ENCODE measurements at regions not wholly inside any gene's neighbourhood (a gene's known extent, or its start where the extent isn't known, plus 50 kb on each side); places are given as distances from the start of the nearest gene placed in this dataset.
"Not testable (repeated sequence)": the region's sequence is repeated elsewhere in the genome, so short reads cannot be mapped to it uniquely, and the experiment has no call there.

DNA sequence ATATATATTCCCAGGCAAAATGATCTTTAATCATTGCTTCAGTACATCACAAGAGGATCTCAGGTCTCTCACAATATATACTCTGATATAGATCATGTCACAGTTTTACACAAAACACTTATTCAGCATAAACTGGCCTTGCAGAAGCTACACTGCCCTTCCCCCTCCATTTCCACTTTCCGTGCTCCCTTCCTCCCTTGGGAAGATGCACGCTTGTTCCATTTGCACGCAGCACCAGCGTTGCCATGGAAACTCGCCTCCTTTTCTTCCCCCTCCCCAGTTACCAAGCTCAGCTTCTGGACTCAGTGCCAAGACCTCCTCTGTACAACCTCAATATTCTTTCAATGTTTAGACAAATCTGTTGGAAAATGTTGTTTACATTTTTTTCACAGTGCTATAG, 154.6 kb downstream of the RFPL4B start:
- intact Hi-C loops (cut with DNase I), result no loop called here
- peak; percentile 52 to 90 (median 72) for DNase-seq

DNA sequence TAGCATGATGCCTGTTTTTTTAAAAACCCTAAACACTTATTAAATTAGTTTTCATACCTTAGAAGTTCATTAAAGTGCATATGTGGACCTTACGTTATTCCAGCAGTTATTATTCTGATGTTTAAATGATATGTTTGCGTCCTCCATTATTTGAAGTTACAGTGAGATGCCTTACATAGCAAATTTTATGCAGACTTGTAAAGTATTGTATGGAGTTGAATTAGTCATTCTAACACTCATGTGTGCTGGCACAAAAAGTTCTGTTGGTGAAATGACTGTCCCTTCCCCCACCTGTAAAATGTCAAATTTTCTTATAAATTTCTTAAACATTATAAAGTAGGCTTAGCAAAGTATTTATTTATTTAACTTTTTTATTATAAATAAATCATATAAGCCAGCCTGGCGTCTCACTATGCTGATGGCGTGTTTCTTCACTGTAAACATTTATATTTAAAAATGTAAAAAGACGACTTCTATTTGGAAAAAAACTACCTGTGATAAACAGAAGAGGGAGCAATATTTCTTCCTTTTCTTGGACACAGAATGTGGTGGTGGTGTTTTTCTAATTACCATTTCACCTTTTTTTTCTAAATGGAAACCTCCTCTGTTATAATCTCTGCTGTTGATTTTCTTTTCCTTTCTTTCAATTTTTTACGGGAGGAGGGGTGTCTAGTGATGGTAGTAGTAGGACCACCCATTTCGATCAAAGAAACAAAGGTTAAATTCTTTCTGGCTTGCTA, 155.4 kb downstream of the RFPL4B start:
- intact Hi-C loops (cut with DNase I), result no loop called here
- peak in 1 of 42 donors; percentile 7 for DNase-seq

DNA sequence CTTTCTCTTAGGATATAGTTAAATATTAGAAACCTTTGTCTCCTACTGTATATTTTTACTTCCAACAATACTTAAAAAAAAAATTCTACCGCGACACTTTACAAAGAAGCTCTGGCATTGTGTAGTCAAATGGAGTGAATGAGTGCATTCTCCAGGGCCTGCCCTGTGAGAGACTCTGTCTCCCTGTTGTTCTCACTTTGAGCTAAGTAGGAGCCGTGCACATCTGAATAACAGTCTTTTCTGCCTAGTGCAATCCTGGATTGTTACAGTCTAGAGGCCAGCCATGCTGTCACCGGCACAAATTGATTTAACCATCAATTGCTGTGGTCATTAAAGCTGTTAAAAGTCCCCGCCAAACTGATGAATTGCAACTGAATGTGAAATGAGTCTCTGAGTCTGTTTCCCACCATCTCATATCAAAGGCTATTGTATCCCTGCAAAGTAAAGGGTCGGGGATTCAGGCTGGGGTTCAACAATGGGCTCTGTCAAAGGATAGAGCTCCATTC, 156.0 kb downstream of the RFPL4B start:
- DNase-seq, result peak in 32 of 42 donors; percentile 2 to 64 (median 18)
- intact Hi-C loops (cut with DNase I), result no loop called here

DNA sequence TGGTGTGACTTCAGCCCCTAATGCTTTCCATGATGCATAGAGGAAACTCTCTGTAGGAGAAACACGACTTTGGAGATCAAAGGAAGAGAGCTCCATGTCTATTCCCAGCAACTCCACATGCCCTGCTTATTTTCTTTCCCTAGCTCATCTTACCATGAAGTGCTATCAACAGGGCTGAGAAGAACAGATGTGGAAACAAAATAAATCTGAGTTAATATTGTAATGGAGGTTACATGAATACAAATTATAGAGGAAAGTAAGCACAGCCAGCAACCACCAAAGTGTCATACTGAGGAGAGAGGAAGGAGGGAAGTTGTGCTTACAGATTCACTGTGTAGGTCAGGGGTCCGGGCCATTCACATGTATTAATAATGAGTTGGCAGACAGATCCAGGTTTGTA, 157.5 kb downstream of the RFPL4B start:
- intact Hi-C loops (cut with DNase I), result no loop called here
- no peak for DNase-seq

DNA sequence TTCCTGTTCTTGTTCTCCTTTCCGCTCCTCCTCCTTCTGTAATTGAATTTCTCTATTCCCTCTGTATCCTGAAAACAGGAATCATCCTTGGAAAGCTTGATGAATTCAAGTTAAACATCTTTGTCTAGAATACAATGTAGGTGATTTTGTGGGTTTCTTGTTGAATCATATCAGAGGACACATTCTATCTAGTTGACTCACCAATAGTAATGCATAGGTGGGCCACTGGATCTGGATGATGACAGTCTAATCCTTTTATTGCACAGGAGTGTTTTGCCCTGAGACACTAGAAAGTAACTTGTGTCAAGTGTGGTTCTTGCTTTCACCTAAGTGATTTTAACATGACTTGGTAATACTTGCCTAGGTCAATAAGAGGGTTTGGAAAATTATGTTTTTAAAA, 164.3 kb downstream of the RFPL4B start:
- intact Hi-C loops (cut with DNase I), result no loop called here
- DNase-seq, result no peak

DNA sequence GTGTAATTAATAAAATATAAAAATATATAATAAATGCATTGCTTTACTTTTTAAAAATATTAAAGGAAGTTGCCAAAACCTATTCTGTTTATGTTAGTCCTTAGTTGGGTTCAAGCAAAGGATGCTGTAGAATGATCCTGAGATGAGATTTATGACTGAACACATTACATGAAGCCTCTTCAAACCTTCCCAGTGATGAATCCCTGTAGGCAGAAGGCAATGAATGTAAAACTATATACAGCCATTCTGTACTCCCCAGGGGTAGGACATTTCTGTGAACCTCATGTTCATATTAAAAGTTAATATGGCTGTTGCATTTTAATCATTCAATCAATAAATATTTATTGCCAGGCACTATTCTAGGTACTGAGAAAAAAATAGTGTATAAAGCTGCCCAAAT, 166.0 kb downstream of the RFPL4B start:
- DNase-seq, result no peak
- intact Hi-C loops (cut with DNase I), result no loop called here

DNA sequence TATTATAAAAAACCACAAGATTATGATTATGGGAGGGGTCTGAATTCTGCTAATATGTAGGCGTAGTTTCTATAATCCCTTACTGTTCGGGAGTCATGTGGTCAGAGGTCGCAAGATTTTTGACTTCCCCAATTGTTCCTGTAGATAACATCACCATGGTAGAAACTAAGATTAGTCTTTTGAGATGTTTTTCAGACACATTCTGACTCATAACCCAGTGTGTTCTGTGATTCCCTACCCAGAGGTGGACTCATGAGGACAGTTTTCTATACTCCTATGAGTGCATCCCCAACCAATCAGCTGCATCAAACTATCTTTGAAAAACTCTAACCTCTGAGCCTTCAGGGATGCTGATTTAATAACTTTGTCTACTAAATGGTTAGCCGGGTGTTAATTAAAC, 175.5 kb downstream of the RFPL4B start:
- no peak for DNase-seq
- intact Hi-C loops (cut with DNase I), result no loop called here

DNA sequence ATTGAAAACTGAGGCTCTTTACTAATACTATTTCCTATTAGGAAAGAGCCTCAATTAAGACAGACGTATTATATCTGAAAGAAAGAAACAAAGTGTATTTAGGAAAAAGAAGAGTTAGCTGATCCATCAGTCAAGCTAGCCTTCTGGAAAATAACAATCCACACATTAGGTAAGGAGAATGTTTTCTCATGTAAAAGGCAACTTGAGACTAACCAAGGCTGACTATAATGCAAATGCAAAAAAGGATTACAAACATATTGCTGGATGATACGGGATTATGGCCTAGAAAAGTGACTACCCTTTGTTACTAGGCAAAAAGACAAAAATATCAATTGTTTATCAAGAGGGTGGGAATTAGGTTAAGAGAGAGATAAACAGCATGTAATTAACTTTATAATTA, 176.9 kb downstream of the RFPL4B start:
- no peak for DNase-seq
- intact Hi-C loops (cut with DNase I), result no loop called here

DNA sequence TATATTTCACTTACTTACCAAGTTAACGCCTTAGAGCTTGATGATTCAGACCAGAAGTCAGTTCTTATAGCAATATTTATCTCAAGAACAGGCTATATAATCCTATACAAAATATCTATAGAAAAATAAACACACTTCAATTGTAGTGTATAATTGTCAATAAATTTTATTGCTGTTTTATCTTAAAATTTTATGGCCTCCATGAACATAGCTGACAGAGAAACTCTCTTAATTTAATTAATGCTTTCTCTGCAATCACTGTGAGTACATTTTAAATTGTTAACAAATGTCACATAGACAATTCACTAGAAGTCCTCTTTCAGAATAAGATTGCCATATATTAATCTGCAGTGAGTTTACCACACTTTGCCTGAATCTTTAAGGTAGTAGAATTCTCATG, 178.6 kb downstream of the RFPL4B start:
- intact Hi-C loops (cut with DNase I), result no loop called here
- no peak for DNase-seq

DNA sequence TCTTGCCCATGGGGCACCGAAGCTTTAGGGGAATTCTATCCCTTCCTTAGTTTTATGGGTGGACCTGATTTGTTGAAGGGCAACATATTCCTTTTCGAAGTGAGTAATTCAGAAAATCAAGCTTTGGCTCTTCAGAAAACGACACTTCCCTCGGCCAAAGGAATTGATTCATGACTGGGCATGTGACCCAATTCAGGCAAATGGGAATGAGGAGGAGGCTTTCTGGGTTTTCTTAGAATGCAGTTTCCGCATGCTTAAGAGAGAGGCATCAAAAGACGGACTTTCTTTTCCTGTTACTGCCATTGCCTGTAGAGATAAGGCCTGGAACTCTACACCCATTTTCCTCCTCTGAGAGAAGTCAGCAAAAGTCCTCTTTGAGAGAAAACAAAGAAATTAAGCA, 179.5 kb downstream of the RFPL4B start:
- no peak for DNase-seq
- intact Hi-C loops (cut with DNase I), result no loop called here

DNA sequence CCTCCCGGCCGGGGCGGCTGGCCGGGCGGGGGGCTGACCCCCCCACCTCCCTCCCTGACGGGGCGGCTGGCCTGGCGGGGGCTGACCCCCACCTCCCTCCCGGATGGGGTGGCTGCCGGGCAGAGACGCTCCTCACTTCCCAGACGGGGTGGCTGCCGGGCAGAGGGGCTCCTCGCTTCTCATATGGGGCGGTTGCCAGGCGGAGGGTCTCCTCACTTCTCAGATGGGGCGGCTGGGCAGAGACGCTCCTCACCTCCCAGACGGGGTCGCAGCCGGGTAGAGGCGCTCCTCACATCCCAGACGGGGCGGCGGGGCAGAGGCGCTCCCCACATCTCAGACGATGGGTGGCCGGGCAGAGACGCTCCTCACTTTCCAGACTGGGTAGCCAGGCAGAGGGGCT, 181.2 kb downstream of the RFPL4B start:
- intact Hi-C loops (cut with DNase I), result not testable (repeated sequence)
- DNase-seq, result peak in 1 of 42 donors; percentile 3

DNA sequence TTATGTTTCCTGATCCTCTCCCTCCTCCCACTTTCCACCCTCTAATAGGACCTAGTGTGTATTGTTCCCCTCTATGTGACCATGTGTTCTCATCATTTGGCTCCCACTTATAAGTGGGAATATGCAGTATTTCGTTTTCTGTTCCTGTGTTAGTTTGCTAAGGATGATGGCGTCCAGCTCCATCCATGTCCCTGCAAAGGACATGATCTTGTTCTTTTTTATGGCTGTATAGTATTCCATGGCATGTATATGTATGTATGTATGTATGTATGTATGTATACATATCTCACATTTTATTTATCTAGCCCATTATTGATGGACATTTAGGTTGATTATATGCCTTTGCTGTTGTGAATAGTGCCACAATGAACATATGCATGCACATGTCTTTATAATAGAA, 188.7 kb downstream of the RFPL4B start:
- intact Hi-C loops (cut with DNase I), result no loop called here
- no peak for DNase-seq

DNA sequence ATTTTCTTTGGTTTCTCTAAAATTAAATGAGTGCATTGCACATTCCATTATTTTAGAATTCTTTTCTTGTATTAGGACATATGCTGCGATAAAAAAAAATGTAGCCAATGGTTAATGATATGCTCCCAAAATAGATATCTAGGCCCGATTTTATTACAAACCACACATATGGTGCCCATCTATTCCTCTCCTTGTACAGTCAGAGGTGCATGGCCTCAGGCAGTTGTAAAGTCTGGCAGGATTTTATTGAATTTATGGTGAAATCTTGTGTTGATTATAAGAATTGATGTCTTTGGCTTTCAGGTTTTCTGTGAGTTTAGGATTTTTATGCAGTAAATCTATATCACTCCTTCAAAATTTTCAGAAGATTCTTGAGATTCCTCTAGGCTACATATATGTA, 192.2 kb downstream of the RFPL4B start:
- intact Hi-C loops (cut with DNase I), result no loop called here
- DNase-seq, result no peak

DNA sequence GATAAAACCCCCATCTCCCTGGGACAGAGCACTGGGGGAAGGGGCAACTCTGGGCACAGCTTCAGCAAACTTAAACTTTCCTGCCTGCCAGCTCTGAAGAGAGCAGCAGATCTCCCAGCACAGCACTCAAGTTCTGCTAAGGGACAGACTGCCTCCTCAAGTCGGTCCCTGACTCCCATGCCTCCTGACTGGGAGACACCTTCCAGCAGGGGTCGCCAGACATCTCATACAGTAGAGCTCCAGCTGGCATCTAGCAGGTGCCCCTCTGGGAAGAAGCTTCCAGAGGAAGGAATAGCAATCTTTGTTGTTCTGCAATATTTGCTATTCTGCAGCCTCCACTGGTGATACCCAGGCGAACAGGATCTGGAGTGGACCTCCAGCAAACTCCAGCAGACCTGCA, 194.7 kb downstream of the RFPL4B start:
- DNase-seq; intact Hi-C loops (cut with DNase I): not testable (repeated sequence)

DNA sequence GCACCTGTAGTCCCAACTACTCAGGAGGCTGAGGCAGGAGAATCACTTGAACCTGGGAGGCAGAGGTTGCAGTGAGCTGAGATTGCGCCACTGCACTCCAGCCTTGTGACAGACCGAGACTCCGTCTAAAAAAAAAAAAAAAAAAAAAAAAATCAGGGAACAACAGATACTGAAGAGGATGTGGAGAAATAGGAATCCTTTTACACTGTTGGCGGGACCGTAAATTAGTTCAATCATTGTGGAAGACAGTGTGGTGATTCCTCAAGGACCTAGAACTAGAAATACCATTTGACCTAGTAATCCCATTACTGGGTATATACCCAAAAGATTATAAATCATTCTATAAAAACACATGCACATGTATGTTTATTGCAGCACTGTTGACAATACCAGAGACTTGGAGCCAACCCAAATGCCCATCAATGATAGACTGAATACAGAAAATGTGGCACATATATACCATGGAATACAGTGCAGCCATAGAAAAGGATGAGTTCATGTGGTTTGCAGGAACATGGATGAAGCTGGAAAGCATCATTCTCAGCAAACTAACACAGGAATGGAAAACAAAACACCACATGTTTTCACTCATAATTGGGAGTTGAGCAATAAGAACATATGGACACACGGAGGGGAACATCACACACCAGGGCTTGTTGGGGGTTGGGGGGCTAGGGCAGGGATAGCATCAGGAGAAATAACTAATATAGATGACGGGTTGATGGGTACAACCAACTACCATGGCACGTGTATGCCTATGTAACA, 200.4 kb downstream of the RFPL4B start:
- DNase-seq; intact Hi-C loops (cut with DNase I): not testable (repeated sequence)

DNA sequence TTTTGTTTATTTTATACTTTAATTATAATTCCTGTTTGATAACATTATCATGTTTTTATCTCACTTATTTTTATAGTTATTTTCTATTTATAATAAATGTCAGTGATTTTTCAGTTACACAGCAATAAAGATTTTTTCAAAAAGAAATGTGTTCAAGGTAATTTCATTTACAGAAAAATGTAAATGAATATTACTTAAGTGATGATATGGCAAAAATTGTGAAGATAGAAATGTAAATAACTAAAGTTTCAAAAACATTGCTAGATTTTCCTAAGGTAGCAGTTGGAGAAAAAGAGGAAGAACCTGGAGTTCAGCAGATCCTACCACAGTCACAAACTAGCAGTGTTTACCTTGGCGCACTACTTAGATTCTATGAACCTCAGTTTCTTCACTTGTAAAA, 202.6 kb downstream of the RFPL4B start:
- intact Hi-C loops (cut with DNase I), result no loop called here
- no peak for DNase-seq

DNA sequence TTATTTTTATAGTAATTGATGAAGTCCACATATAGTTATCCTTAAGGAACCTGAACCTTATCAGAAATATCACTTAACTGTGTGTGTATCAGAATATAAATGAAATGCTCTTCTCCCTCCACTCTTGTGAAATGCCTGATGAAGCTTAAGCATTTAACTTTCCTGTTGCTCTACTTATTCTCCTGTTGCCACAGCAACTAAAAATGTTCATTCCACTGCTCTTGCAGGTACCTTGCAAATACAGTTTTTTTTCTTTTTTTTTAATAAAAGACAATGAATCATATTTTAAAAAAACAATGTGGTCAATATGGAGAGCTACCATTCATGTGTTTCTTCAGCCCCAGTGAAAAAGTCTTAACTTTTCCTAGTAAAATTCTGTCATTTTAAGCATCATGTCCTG, 210.3 kb downstream of the RFPL4B start:
- DNase-seq, result peak in 1 of 42 donors; percentile 21
- intact Hi-C loops (cut with DNase I), result no loop called here

DNA sequence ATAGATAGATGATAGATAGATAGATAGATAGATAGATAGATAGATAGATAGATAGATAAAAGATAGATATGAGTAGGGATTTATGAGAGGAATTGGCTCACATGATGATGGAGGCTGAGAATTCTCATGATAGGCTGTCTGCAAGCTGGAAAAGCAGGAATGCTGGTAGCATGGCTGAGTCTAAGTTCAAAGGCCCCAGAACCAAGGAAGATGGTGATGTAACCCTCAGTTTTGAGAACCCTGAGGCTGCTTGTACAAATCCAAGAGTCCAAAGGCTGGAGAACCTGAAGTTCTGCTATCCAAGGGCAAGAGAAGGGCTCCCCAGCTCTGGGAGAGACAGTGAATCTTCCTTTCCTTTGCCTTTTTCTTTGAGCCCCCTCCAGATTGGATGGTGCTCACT, 210.8 kb downstream of the RFPL4B start:
- peak in 2 of 42 donors; percentile 10 to 16 for DNase-seq
- intact Hi-C loops (cut with DNase I), result no loop called here

DNA sequence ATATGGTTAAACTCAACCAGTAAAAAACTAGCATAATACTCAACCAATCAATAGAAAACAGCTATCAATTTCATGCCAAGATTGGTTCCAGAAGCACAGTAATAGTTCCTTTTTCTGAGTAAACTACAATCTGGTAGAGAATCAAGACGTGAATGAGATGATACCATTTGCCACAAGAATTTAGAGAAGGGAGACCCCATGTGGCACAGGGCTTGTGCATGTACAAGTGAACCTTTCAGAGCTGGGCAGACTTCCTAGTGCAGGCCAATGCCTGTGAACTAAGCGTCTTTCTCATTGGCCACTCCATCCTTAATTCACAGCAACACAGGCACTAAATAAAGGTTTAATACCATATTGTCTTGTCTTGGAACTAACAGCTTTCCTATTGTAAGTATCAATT, 213.5 kb downstream of the RFPL4B start:
- intact Hi-C loops (cut with DNase I), result no loop called here
- peak in 8 of 42 donors; percentile 3 to 31 (median 10) for DNase-seq
